Erythroblast (primary cell): ENCODE measurements at regions not wholly inside any gene's neighbourhood (a gene's known extent, or its start where the extent isn't known, plus 50 kb on each side); places are given as distances from the start of the nearest gene placed in this dataset.

ENCODE experiments used
- GATA1 ChIP-seq: IDR thresholded peaks from 2 replicates; pipeline ENCODE4 v1.6.1; 2011; ENCODE audit warnings: low read depth, mild to moderate bottlenecking, control low read depth, low read length, moderate library complexity
- POLR2A ChIP-seq: IDR thresholded peaks from 2 replicates; pipeline ENCODE4 v1.6.1; 2011; ENCODE audit warnings: mild to moderate bottlenecking, low read length

GRCh38 chr10:29185050-29185449, 103.8 kb upstream of the LYZL1 start:
- TF ChIP-seq POLR2A (no peak), GATA1 (no peak)
